Neural cell (in vitro differentiated cells): ENCODE measurements at regions not wholly inside any gene's neighbourhood (a gene's known extent, or its start where the extent isn't known, plus 50 kb on each side); places are given as distances from the start of the nearest gene placed in this dataset.

Experiments used
- H2AFZ ChIP-seq: fragments of 200-600, 300-800 bp; sonication (generic), shearing (Covaris generic); 2 replicates; pipeline ENCODE4 v1.6.0; 2014; ENCODE audit warnings: low read depth, mild to moderate bottlenecking, antibody characterized with exemption, low read length, moderate library complexity
- H3F3A ChIP-seq: fragments of 200-600 bp; shearing (Covaris generic); 2 replicates; pipeline ENCODE4 v1.6.1; 2016; ENCODE audit warnings: mild to moderate bottlenecking, moderate library complexity, mixed read lengths, antibody characterized with exemption, low read length; ENCODE audit not compliant: insufficient read depth, poor library complexity, severe bottlenecking
- H3K27ac ChIP-seq: fragments of 200-600, 300-800 bp; sonication (generic), shearing (Covaris generic); 2 replicates; pipeline ENCODE4 v1.5.1; 2014; ENCODE audit warnings: mild to moderate bottlenecking, low read length, moderate library complexity
- H3K27me3 ChIP-seq: fragments of 300-800, 200-600 bp; sonication (generic), shearing (Covaris generic); 2 replicates; pipeline ENCODE4 v1.6.0; 2014; ENCODE audit warnings: mild to moderate bottlenecking, low read depth, low read length, moderate library complexity; ENCODE audit not compliant: insufficient read depth
- H3K36me3 ChIP-seq: fragments of 300-800, 200-600 bp; sonication (generic), shearing (Covaris generic); 2 replicates; pipeline ENCODE4 v1.5.1; 2014; ENCODE audit warnings: mild to moderate bottlenecking, antibody characterized with exemption, low read length, moderate library complexity; ENCODE audit not compliant: insufficient read depth
- H3K4me2 ChIP-seq: fragments of 300-800, 200-600 bp; sonication (generic), shearing (Covaris generic); 2 replicates; pipeline ENCODE4 v1.6.0; 2014; ENCODE audit warnings: mild to moderate bottlenecking, low read length
- H3K4me3 ChIP-seq: fragments of 300-800, 200-600 bp; sonication (generic), shearing (Covaris generic); 2 replicates; pipeline ENCODE4 v1.5.1; 2014; ENCODE audit warnings: mild to moderate bottlenecking, low read length, moderate library complexity
- H3K79me2 ChIP-seq: fragments of 200-600 bp; shearing (Covaris generic); replicated peaks from 2 replicates; pipeline ENCODE4 v1.6.0; 2014; ENCODE audit warnings: mild to moderate bottlenecking, low read length, moderate library complexity; ENCODE audit not compliant: insufficient read depth
- H3K9ac ChIP-seq: fragments of 300-800, 200-600 bp; sonication (generic), shearing (Covaris generic); 2 replicates; pipeline ENCODE4 v1.6.1; 2016; ENCODE audit warnings: mild to moderate bottlenecking, low read length, mixed read lengths
- H3K9me2 ChIP-seq: fragments of 200-600 bp; shearing (Covaris generic); 2 replicates; pipeline ENCODE4 v1.6.1; 2016; ENCODE audit warnings: mild to moderate bottlenecking, low read length, mixed read lengths; ENCODE audit not compliant: insufficient read depth
- H3K9me3 ChIP-seq: fragments of 200-600, 300-800 bp; sonication (generic), shearing (Covaris generic); 2 replicates; pipeline ENCODE4 v1.6.1; 2016; ENCODE audit warnings: mild to moderate bottlenecking, mixed run types, low read length, moderate library complexity, mixed read lengths
- H4K20me1 ChIP-seq: fragments of 200-600 bp; shearing (Covaris generic); 2 replicates; pipeline ENCODE4 v1.6.1; 2016; ENCODE audit warnings: mild to moderate bottlenecking, mixed run types; ENCODE audit not compliant: insufficient read depth
- EP300 ChIP-seq: fragments of 450-650 bp; conservative IDR thresholded peaks from 2 replicates; pipeline ENCODE4 v1.6.1; 2014; ENCODE audit warnings: antibody characterized with exemption, mild to moderate bottlenecking, moderate library complexity; ENCODE audit not compliant: poor library complexity, severe bottlenecking
- MXI1 ChIP-seq: fragments of 450-650 bp; conservative IDR thresholded peaks from 2 replicates; pipeline ENCODE4 v1.6.1; 2014; ENCODE audit warnings: antibody characterized with exemption, mild to moderate bottlenecking; ENCODE audit not compliant: poor library complexity, severe bottlenecking
- POLR2AphosphoS5 ChIP-seq: IDR thresholded peaks from 2 replicates; pipeline ENCODE4 v1.6.1; 2012
- RAD21 ChIP-seq: fragments of 450-650 bp; conservative IDR thresholded peaks from 2 replicates; pipeline ENCODE4 v1.6.1; 2014; ENCODE audit warnings: antibody characterized with exemption, mild to moderate bottlenecking, moderate library complexity
- SMC3 ChIP-seq: fragments of 450-650 bp; conservative IDR thresholded peaks from 2 replicates; pipeline ENCODE4 v1.6.1; 2014; ENCODE audit warnings: antibody characterized with exemption, mild to moderate bottlenecking, moderate library complexity; ENCODE audit not compliant: poor library complexity
- TAF1 ChIP-seq: IDR thresholded peaks from 2 replicates; pipeline ENCODE4 v1.6.1; 2012; ENCODE audit warnings: low read depth
- TF ChIP-seq, protein P1 (sequence below): fragments of 450-650 bp; IDR thresholded peaks from 2 replicates; pipeline ENCODE4 v1.5.1; 2014; ENCODE audit warnings: antibody characterized with exemption, mild to moderate bottlenecking, moderate library complexity; ENCODE audit not compliant: poor library complexity, severe bottlenecking
- TF ChIP-seq, protein P2 (sequence below): IDR thresholded peaks from 2 replicates; pipeline ENCODE4 v1.6.1; 2012; ENCODE audit warnings: borderline replicate concordance

DNA sequence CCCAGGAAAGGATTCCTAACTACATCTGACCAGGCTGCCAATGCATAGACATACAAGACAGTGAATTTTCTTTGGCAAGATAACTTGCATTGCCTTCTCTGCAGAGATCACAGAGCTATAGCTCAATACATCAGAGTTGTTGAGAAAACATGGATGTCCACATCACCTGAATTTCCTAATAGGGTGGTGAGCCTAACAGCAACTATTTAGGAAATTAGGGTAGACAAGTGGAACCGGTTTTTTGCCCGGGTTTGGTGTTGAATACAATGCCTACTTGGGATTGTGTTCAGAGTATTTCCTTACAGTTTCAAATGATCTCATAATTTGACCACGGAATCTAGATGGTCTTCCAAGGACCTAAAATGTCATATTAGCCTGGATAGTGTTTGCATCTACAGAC, 262.7 kb downstream of the KIF4B start:
- Histone ChIP-seq H3K27me3 (no peaks in the 10 kb centered on the region), H3K79me2 (no peaks in the 10 kb centered on the region), H4K20me1 (no peaks in the 10 kb centered on the region), H3K4me2 (no peak overlapping the region), H3K27ac (no peak overlapping the region), H3K9me2 (no peaks in the 10 kb centered on the region), H3K36me3 (no peaks in the 10 kb centered on the region), H2AFZ (no peak overlapping the region), H3K9me3 (no peaks in the 10 kb centered on the region), H3K4me3 (no peak overlapping the region), H3F3A (no peaks in the 10 kb centered on the region), H3K9ac (no peak overlapping the region)
- TF ChIP-seq MXI1 (no peak), RAD21 (no peak), SMC3 (no peak)

DNA sequence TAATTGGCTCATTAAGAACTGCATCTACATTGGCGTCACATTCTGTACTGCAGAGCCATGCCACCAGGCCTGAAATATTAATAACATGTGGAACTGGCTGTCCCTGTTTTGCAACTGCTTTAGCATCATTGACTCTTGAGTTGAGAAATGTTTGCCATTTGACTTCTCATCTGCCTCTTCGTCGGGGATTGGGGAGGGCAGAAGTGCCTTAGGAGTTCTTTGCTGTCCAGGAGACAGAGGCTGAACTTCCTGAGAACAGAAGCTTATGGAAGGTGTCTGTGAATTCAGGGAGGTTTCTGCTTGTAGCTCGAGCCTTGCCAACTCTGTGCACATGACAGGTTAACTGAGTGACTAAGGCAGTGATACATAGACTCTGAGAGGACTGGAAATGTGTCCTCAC, 265.0 kb downstream of the KIF4B start:
- Histone ChIP-seq H3K9ac (no peak overlapping the region), H4K20me1 (no peaks in the 10 kb centered on the region), H3F3A (no peaks in the 10 kb centered on the region), H3K9me2 (no peaks in the 10 kb centered on the region), H3K36me3 (no peaks in the 10 kb centered on the region), H3K79me2 (no peaks in the 10 kb centered on the region), H3K27ac (no peak overlapping the region), H2AFZ (no peak overlapping the region), H3K4me2 (no peak overlapping the region), H3K4me3 (no peak overlapping the region), H3K27me3 (no peaks in the 10 kb centered on the region), H3K9me3 (no peaks in the 10 kb centered on the region)
- TF ChIP-seq, protein P1, sequence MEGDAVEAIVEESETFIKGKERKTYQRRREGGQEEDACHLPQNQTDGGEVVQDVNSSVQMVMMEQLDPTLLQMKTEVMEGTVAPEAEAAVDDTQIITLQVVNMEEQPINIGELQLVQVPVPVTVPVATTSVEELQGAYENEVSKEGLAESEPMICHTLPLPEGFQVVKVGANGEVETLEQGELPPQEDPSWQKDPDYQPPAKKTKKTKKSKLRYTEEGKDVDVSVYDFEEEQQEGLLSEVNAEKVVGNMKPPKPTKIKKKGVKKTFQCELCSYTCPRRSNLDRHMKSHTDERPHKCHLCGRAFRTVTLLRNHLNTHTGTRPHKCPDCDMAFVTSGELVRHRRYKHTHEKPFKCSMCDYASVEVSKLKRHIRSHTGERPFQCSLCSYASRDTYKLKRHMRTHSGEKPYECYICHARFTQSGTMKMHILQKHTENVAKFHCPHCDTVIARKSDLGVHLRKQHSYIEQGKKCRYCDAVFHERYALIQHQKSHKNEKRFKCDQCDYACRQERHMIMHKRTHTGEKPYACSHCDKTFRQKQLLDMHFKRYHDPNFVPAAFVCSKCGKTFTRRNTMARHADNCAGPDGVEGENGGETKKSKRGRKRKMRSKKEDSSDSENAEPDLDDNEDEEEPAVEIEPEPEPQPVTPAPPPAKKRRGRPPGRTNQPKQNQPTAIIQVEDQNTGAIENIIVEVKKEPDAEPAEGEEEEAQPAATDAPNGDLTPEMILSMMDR: no peak
- TF ChIP-seq RAD21 (no peak), TAF1 (no peak), POLR2AphosphoS5 (no peak), EP300 (no peak), MXI1 (no peak)
- TF ChIP-seq, protein P2, sequence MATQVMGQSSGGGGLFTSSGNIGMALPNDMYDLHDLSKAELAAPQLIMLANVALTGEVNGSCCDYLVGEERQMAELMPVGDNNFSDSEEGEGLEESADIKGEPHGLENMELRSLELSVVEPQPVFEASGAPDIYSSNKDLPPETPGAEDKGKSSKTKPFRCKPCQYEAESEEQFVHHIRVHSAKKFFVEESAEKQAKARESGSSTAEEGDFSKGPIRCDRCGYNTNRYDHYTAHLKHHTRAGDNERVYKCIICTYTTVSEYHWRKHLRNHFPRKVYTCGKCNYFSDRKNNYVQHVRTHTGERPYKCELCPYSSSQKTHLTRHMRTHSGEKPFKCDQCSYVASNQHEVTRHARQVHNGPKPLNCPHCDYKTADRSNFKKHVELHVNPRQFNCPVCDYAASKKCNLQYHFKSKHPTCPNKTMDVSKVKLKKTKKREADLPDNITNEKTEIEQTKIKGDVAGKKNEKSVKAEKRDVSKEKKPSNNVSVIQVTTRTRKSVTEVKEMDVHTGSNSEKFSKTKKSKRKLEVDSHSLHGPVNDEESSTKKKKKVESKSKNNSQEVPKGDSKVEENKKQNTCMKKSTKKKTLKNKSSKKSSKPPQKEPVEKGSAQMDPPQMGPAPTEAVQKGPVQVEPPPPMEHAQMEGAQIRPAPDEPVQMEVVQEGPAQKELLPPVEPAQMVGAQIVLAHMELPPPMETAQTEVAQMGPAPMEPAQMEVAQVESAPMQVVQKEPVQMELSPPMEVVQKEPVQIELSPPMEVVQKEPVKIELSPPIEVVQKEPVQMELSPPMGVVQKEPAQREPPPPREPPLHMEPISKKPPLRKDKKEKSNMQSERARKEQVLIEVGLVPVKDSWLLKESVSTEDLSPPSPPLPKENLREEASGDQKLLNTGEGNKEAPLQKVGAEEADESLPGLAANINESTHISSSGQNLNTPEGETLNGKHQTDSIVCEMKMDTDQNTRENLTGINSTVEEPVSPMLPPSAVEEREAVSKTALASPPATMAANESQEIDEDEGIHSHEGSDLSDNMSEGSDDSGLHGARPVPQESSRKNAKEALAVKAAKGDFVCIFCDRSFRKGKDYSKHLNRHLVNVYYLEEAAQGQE: no peak

DNA sequence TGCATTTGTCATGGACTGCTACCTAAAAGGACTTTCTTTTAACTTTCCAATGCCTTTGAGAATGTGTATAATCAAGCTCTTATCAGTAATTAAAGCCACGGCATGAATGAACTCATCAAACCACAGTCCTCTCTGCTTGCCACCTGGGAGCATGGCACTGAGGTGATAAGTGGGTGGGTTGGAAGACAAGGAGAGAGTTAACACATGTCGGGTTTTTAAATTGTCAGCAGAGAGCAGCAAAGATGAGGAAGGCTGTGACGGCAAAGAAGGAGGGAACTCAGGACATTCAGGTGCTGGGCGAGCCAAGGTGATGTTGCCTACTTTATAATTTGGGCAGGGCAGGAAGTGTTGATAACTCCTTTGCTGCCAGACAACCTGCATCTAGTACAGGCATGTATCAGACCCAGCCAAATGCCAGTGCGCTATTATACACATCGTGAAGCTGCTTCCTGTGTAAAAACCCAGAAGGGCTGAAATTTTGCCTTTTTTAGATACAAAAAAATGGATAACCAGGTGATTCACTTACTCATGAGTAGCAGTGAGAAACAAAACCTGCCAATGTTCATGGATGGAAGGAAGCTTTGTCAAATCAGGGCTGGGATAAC, 269.1 kb downstream of the KIF4B start:
- H3K9me3 ChIP-seq: no peaks in the 10 kb centered on the region
- no peak overlapping the region for H3K9ac ChIP-seq
- no peak for TF ChIP-seq POLR2AphosphoS5
- no peak for TF ChIP-seq MXI1
- no peak for TF ChIP-seq TAF1
- no peak overlapping the region for H3K4me3 ChIP-seq
- H3F3A ChIP-seq: no peaks in the 10 kb centered on the region
- H3K27me3 ChIP-seq: no peaks in the 10 kb centered on the region
- H4K20me1 ChIP-seq: no peaks in the 10 kb centered on the region
- no peaks in the 10 kb centered on the region for H3K9me2 ChIP-seq
- H3K79me2 ChIP-seq: no peaks in the 10 kb centered on the region
- no peak overlapping the region for H3K4me2 ChIP-seq
- H3K27ac ChIP-seq: no peak overlapping the region
- no peak overlapping the region for H2AFZ ChIP-seq
- no peaks in the 10 kb centered on the region for H3K36me3 ChIP-seq
